Panc1 (cell line): ENCODE measurements at regions not wholly inside any gene's neighbourhood (a gene's known extent, or its start where the extent isn't known, plus 50 kb on each side); places are given as distances from the start of the nearest gene placed in this dataset.

Experiments
- ATAC-seq: fragments of 200-7000 bp; cut with Tn5 transposase; 2 replicates; pipeline ENCODE4 v1.9.1; 2020; ENCODE audit warnings: mild to moderate bottlenecking, moderate library complexity
- BruUV-seq: library from RNA; stranded (reverse); fragments of 400-500 nt; replicated peaks from 2 replicates; lab custom pipeline; 2021; lab: Mats Ljungman, UMichigan
- CTCF ChIA-PET: fragments of 300-600 bp; sonication (Branson Sonifier 250); formaldehyde crosslinking; loops from one replicate; lab custom pipeline; 2022; ENCODE audit warnings: antibody characterized with exemption; lab: Charles Lee
- POLR2A ChIA-PET: fragments of 300-600 bp; sonication (Branson Sonifier 250); formaldehyde crosslinking; loops from one replicate; lab custom pipeline; 2022; ENCODE audit warnings: antibody characterized with exemption; lab: Charles Lee
- DNase-seq: peaks from one replicate; pipeline ENCODE4 v3.0.0-alpha.2; 2010; ENCODE audit warnings: low read depth, low spot score
- H3K27ac ChIP-seq: 2 replicates; pipeline ENCODE4 v1.5.1; 2011; ENCODE audit warnings: mild to moderate bottlenecking, low read length, inconsistent platforms
- H3K27me3 ChIP-seq: fragments of 200-500 bp; sonication (Bioruptor generic); 2 replicates; pipeline ENCODE4 v1.6.0; 2014; ENCODE audit warnings: low read length, inconsistent platforms; ENCODE audit not compliant: control insufficient read depth, insufficient read depth
- H3K36me3 ChIP-seq: fragments of 200-500 bp; sonication (Bioruptor generic); 2 replicates; pipeline ENCODE4 v1.5.1; 2014; ENCODE audit warnings: inconsistent platforms, mild to moderate bottlenecking, low read length, moderate library complexity; ENCODE audit not compliant: control insufficient read depth, insufficient read depth
- H3K4me1 ChIP-seq: 2 replicates; pipeline ENCODE4 v1.5.1; 2011; ENCODE audit warnings: inconsistent platforms, mild to moderate bottlenecking, low read length, moderate library complexity; ENCODE audit not compliant: control insufficient read depth, insufficient read depth
- H3K4me3 ChIP-seq, 2 experiments: 2 replicates each; pipeline ENCODE4 v1.5.1; 2011 to 2012; ENCODE audit warnings: low read depth in 2 of 2, low read length in 2 of 2, mild to moderate bottlenecking in 2 of 2, inconsistent platforms in 1 of 2, moderate library complexity in 1 of 2
- H3K9me3 ChIP-seq: fragments of 200-500 bp; sonication (Bioruptor generic); 2 replicates; pipeline ENCODE4 v1.5.1; 2014; ENCODE audit warnings: low read depth, mild to moderate bottlenecking, inconsistent platforms, low read length, moderate library complexity; ENCODE audit not compliant: control insufficient read depth, insufficient read depth
- POLR2AphosphoS5 ChIP-seq: IDR thresholded peaks from 2 replicates; pipeline ENCODE4 v1.6.1; 2012; ENCODE audit warnings: mild to moderate bottlenecking, low read depth, low read length, moderate library complexity
- REST ChIP-seq, 2 experiments: IDR thresholded peaks; 2 replicates each; pipeline ENCODE4 v1.6.1; 2011 to 2012; ENCODE audit warnings: low read depth in 2 of 2, control low read depth in 1 of 2, low read length in 1 of 2, mild to moderate bottlenecking in 1 of 2, moderate library complexity in 1 of 2; ENCODE audit not compliant: insufficient read depth in 1 of 2
- SIN3A ChIP-seq: IDR thresholded peaks from 2 replicates; pipeline ENCODE4 v1.6.1; 2012; ENCODE audit warnings: low read depth, mild to moderate bottlenecking, low read length, moderate library complexity, borderline replicate concordance; ENCODE audit not compliant: insufficient read depth
- TCF7L2 ChIP-seq: IDR thresholded peaks from 2 replicates; pipeline ENCODE4 v1.6.1; 2011; ENCODE audit warnings: mild to moderate bottlenecking, low read depth, low read length, inconsistent platforms
- in situ Hi-C: cut with HindIII; loops from 2 replicates; pipeline ENCODE4 v1.10.0; 2016; ENCODE audit warnings: low sequenced_read_pairs, low pct_unique_long_range_greater_than_20kb
- intact Hi-C: fragments of 100-400 bp; cut with micrococcal nuclease; formaldehyde crosslinking; loops from one replicate; pipeline ENCODE4 v1.10.0; 2022; ENCODE audit not compliant: unreplicated experiment
- TF ChIP-seq, protein P1 (sequence below): fragments of 450-650 bp; IDR thresholded peaks from 2 replicates; pipeline ENCODE4 v1.5.1; 2017; ENCODE audit warnings: mild to moderate bottlenecking

GRCh38 chr11:70742553-70743291, 344.4 kb downstream of the CTTN start:
- no peak for TF ChIP-seq SIN3A
- TF ChIP-seq TCF7L2 = no peak
- TF ChIP-seq, protein P1, sequence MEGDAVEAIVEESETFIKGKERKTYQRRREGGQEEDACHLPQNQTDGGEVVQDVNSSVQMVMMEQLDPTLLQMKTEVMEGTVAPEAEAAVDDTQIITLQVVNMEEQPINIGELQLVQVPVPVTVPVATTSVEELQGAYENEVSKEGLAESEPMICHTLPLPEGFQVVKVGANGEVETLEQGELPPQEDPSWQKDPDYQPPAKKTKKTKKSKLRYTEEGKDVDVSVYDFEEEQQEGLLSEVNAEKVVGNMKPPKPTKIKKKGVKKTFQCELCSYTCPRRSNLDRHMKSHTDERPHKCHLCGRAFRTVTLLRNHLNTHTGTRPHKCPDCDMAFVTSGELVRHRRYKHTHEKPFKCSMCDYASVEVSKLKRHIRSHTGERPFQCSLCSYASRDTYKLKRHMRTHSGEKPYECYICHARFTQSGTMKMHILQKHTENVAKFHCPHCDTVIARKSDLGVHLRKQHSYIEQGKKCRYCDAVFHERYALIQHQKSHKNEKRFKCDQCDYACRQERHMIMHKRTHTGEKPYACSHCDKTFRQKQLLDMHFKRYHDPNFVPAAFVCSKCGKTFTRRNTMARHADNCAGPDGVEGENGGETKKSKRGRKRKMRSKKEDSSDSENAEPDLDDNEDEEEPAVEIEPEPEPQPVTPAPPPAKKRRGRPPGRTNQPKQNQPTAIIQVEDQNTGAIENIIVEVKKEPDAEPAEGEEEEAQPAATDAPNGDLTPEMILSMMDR = no peak
- TF ChIP-seq REST (IDR thresholded peaks at IDR 0.05; ENCODE audit: insufficient read depth in 1 of 2, low read depth in 2 of 2, low read length in 1 of 2) = no peak
- TF ChIP-seq POLR2AphosphoS5 = no peak
- no peaks in the 10 kb centered on the region; the same call in 1 of the 2 replicates for H3K27me3 ChIP-seq
- no peaks in the 10 kb centered on the region for H3K36me3 ChIP-seq
- ATAC-seq (no peak), DNase-seq (no peak)
- H3K27ac ChIP-seq = no peak overlapping the region
- in situ Hi-C loops = no loop called here
- H3K9me3 ChIP-seq = no peaks in the 10 kb centered on the region
- BruUV-seq = no TSS peak
- ChIA-PET CTCF (no interaction called here), POLR2A (no interaction called here)
- no peaks in the 10 kb centered on the region for H3K4me1 ChIP-seq
- no peak overlapping the region for H3K4me3 ChIP-seq
- intact Hi-C loops = no loop called here

GRCh38 chr11:70743329-70743728, 345.0 kb downstream of the CTTN start:
- TF ChIP-seq SIN3A = no peak
- no peak for TF ChIP-seq REST (IDR thresholded peaks at IDR 0.05; ENCODE audit: insufficient read depth in 1 of 2, low read depth in 2 of 2, low read length in 1 of 2)
- TF ChIP-seq POLR2AphosphoS5 = no peak
- TF ChIP-seq, protein P1 = no peak
- no peak for TF ChIP-seq TCF7L2

More at GRCh38 chr11:70743329-70743728, 345.0 kb downstream of the CTTN start:
- intact Hi-C loops = no loop called here
- in situ Hi-C loops = no loop called here
- H3K9me3 ChIP-seq = no peaks in the 10 kb centered on the region
- H3K4me3 ChIP-seq = no peak overlapping the region
- H3K36me3 ChIP-seq = no peaks in the 10 kb centered on the region
- no peak for DNase-seq
- H3K27ac ChIP-seq = no peak overlapping the region
- H3K4me1 ChIP-seq = no peaks in the 10 kb centered on the region
- BruUV-seq = no TSS peak
- ChIA-PET CTCF (no interaction called here), POLR2A (no interaction called here)
- H3K27me3 ChIP-seq = no peaks in the 10 kb centered on the region; the same call in 1 of the 2 replicates
- no peak for ATAC-seq
